IMR-90 (cell line): ENCODE measurements at regions not wholly inside any gene's neighbourhood (a gene's known extent, or its start where the extent isn't known, plus 50 kb on each side); places are given as distances from the start of the nearest gene placed in this dataset.

Experiments used
- CEBPB ChIP-seq: IDR thresholded peaks from 2 replicates; pipeline ENCODE4 v1.6.1; 2012; ENCODE audit warnings: low read depth, low read length, improper control_type of control experiment
- CHD1 ChIP-seq: IDR thresholded peaks from 2 replicates; pipeline ENCODE4 v1.6.1; 2012; ENCODE audit warnings: low read depth, low read length, improper control_type of control experiment
- CTCF ChIP-seq: conservative IDR thresholded peaks from 2 replicates; pipeline ENCODE4 v1.5.1; 2012; ENCODE audit warnings: mild to moderate bottlenecking, low read depth, low read length, improper control_type of control experiment
- RAD21 ChIP-seq: IDR thresholded peaks from 2 replicates; pipeline ENCODE4 v1.6.1; 2012; ENCODE audit warnings: low read length, improper control_type of control experiment
- SMC3 ChIP-seq: fragments of 150-350 bp; IDR thresholded peaks from 2 replicates; pipeline ENCODE4 v1.6.1; 2016; ENCODE audit warnings: low read depth, mild to moderate bottlenecking, antibody characterized with exemption, low read length, moderate library complexity

GRCh38 chr2:194077366-194077765 lies 1579.7 kb upstream of the SLC39A10 start:
- TF ChIP-seq CEBPB (no peak), CTCF (no peak), CHD1 (no peak), SMC3 (no peak), RAD21 (no peak)
